GM18505 (cell line): ENCODE measurements at regions not wholly inside any gene's neighbourhood (a gene's known extent, or its start where the extent isn't known, plus 50 kb on each side); places are given as distances from the start of the nearest gene placed in this dataset.

Source experiments
- ATAC-seq: cut with Tn5 transposase; IDR thresholded peaks from one replicate; pipeline ENCODE4 v1.9.1; 2021; ENCODE audit not compliant: unreplicated experiment
- POLR2A ChIP-seq: IDR thresholded peaks from 4 replicates; pipeline ENCODE4 v1.6.1; 2011; ENCODE audit warnings: borderline replicate concordance; ENCODE audit not compliant: insufficient read depth, insufficient read length; ENCODE audit errors: extremely low read depth

- no peak for TF ChIP-seq POLR2A
- ATAC-seq = peak; percentile 83
Measured at GRCh38 chr5:97418462-97418861, 235.4 kb upstream of the RIOK2 start.

GRCh38 chr5:97420646-97421045 is 237.6 kb upstream of the RIOK2 start:
- ATAC-seq = no peak
- no peak for TF ChIP-seq POLR2A

- ATAC-seq = no peak
- TF ChIP-seq POLR2A = no peak
Measured at GRCh38 chr5:97422678-97423077, 239.6 kb upstream of the RIOK2 start.

GRCh38 chr5:97425511-97425910 is 242.5 kb upstream of the RIOK2 start:
- TF ChIP-seq POLR2A = no peak
- ATAC-seq = no peak

- no peak for ATAC-seq
- no peak for TF ChIP-seq POLR2A
Measured at GRCh38 chr5:97427235-97427634, 244.2 kb upstream of the RIOK2 start.

GRCh38 chr5:97434021-97434420 is 251.0 kb upstream of the RIOK2 start:
- no peak for ATAC-seq
- TF ChIP-seq POLR2A = no peak

- no peak for ATAC-seq
- no peak for TF ChIP-seq POLR2A
Measured at GRCh38 chr5:97436405-97436804, 253.4 kb upstream of the RIOK2 start.

GRCh38 chr5:97443740-97444139 is 260.7 kb upstream of the RIOK2 start:
- TF ChIP-seq POLR2A = no peak
- no peak for ATAC-seq

GRCh38 chr5:97449172-97449571 is 266.1 kb upstream of the RIOK2 start:
- no peak for TF ChIP-seq POLR2A
- ATAC-seq = no peak

- no peak for ATAC-seq
- no peak for TF ChIP-seq POLR2A
Measured at GRCh38 chr5:97452646-97453045, 269.6 kb upstream of the RIOK2 start.

- no peak for ATAC-seq
- TF ChIP-seq POLR2A = no peak
Measured at GRCh38 chr5:97453263-97453662, 270.2 kb upstream of the RIOK2 start.

- no peak for TF ChIP-seq POLR2A
- no peak for ATAC-seq
Measured at GRCh38 chr5:97454015-97454414, 271.0 kb upstream of the RIOK2 start.

- ATAC-seq = no peak
- no peak for TF ChIP-seq POLR2A
Measured at GRCh38 chr5:97455996-97456395, 272.9 kb upstream of the RIOK2 start.

GRCh38 chr5:97458851-97459250 is 275.8 kb upstream of the RIOK2 start:
- ATAC-seq = peak; percentile 94
- TF ChIP-seq POLR2A = no peak

GRCh38 chr5:97471951-97472350 is 288.9 kb upstream of the RIOK2 start:
- TF ChIP-seq POLR2A = no peak
- ATAC-seq = no peak
